NCI-H460 (cell line): ENCODE measurements at regions not wholly inside any gene's neighbourhood (a gene's known extent, or its start where the extent isn't known, plus 50 kb on each side); places are given as distances from the start of the nearest gene placed in this dataset.
A peak's percentile ranks its signal among the peaks of the same experiment; 100 is the strongest.

Source experiments
- DNase-seq: peaks from one replicate; pipeline ENCODE4 v3.0.0-alpha.2; 2016; ENCODE audit warnings: low read depth; ENCODE audit errors: extremely low read depth

DNA sequence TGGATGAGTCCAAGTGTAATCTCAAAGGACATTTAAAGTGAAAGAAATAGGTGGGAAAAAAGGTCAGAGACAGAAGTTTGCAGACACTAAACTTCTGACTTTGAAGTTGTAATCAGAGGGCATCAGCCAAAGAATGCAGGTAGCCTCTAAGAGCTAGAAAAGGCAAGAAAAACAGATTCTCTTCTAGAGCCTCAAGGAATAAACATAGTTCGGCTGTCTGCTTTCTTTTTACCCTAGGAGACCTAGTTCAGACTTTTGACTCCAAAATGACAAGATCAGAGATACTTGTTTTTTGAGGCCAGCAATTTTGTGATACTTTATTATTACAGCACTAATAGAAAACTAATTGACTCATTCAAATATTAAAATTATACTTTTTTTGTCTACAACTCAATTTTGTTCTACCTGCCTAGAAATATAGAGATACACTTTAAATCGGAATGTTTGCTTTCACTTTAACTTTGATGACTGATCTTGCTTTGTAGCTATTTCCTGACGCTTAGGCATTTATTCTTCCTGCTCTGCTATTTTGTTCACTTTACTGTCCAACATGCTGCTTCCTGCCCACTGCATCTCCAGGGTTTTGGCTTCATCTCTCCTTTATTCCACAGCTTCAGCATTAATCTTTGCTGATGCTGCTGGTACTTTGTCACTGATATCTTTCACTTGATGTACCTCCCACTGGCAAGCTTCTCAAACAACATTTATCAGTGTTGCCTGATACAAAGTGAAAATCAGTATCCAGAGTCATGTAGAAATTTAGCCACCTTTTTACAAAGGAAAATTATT lies 272.5 kb downstream of the DSEL start:
- no peak for DNase-seq

DNA sequence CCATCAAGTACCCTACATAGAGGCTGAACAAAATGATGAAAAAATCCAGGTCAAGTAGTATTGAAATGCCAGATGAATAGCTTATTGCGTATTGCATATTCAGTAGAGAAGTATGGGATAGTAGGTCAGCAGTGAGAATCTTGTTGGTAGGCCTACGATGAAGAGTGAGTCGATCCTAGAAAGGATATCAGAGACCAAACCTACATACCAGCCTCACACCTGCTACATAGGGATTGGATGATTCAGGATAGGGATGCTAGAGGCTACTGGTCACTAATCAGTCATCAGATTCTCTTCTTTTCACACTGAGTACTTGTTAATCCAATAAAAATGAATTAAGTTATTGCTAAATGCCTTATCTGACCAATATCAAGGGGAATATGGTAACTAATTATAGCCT lies 274.5 kb downstream of the DSEL start:
- DNase-seq, result no peak

DNA sequence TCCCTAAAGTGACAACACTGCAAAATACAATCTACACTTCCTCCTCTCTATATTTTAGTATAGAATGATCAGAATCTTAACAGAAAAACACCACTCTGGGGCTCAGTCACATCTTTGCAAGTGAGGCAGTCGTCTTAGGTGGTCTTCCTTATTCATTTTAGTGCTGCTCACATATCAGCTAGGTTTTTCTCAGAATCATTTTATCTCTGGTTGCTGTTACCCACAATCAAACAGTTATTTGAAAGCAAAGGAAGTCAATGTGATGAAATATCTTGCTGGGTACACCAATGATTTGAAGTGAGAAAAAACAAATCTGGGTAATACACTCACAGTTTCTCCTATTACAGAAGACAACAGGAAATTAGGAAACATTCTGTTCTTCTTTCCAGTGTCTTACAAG lies 275.2 kb downstream of the DSEL start:
- no peak for DNase-seq

DNA sequence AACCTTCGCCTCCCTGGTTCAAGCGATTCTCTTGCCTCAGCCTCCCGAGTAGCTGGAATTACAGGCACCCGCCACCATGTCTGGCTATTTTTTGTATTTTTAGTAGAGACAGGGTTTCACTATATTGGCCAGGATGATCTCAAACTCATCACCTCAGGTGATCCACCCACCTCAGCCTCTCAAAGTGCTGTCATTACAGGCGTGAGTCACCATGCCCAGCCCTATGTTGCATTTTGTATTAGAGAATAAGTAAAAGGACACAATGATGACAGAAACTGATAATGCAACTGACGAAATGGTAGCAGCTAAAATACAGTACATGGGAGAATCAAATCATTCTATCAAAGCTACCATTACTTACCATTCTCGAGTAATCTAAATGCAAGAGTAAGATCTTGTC lies 276.7 kb downstream of the DSEL start:
- no peak for DNase-seq

DNA sequence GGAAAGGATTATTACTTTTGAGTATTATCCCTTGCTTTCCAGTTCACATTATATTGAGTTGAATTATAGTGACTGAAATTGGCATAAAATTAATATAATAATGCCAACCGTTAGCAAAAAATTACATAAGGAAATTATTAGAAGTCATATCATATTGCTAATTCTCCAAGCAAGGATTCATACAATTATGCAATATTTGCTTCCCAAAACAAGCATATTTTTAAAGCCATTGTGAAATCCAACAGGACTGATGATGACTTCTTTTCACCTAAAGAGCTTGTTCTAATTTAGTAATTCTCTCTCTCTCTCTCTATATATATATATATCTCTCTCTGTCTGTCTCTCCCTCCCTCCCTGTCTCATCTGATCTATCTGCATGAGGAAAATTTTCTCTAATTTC lies 283.5 kb downstream of the DSEL start:
- DNase-seq, result no peak

DNA sequence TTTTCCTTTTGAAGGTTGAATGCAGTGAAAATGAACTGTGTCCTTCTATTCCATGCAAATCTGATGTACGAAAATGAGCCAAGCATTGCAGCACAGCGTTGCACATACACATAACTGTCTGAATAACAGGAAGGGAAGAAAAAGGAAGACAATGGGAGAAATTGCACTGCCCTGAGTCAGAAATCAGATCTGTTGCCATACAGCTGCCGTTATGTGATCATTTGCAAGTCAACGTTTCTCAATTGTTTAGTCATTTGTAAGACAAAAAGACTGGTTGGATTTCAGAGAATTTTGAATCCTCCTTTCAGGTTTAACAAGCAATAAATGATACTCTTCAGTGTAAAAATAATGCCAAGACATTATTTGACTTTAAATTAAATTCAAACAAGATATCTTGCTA lies 284.1 kb downstream of the DSEL start:
- DNase-seq, result no peak

DNA sequence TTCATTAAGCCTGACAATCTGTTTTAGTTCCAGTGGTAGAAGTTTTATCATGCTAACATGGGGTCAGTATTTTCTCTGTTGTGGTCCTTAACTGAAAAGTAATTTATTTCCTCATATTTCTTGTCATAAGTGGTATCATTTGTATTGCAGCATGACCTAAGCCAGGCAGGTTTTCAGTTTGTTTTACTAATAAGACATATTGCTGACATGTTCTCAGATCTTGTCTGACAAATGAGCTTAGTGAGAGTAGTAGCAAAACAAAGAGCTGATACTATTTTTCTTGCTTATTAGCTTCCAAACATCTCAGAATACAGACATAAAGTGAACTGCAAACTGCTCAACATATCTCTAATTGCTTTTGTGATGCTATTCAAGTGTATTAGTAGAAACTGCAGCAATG lies 293.6 kb downstream of the DSEL start:
- no peak for DNase-seq

DNA sequence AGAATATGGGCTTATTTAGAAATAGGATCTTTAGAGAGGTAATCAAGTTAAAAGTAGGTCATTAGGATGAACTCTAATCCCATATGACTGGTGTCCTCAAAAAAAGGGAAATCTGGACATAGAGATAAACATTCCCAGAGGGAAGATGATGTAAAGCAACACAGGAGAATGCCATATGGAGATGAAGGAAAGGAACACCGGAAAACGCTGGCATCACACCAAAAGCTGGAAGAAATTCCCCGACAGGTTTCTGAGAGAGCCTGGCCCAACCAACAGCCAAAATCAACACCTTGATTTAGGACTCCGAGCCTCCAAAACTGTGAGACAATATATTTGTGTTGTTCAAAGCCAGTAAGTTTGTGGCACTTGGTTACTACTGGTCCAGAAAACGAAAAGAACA lies 296.7 kb downstream of the DSEL start:
- DNase-seq, result no peak

DNA sequence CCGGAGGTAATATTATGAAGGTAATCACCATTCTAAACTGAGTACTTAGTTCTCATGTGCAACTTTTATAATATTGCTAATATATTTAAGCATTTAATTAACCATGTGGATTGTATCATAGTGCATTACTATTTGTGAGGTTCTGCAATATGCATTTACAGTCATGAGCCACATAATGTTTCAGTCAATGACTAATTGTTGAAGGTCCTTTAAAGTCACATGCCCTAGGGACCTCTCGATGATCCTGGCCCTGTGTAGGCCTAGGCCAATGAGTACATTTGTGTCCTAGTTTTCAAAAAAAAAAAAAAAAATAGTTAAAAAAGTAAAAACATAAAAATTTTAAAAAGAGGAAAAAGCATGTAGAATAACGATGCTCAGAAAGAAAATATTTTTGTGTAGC lies 298.0 kb downstream of the DSEL start:
- DNase-seq, result no peak

DNA sequence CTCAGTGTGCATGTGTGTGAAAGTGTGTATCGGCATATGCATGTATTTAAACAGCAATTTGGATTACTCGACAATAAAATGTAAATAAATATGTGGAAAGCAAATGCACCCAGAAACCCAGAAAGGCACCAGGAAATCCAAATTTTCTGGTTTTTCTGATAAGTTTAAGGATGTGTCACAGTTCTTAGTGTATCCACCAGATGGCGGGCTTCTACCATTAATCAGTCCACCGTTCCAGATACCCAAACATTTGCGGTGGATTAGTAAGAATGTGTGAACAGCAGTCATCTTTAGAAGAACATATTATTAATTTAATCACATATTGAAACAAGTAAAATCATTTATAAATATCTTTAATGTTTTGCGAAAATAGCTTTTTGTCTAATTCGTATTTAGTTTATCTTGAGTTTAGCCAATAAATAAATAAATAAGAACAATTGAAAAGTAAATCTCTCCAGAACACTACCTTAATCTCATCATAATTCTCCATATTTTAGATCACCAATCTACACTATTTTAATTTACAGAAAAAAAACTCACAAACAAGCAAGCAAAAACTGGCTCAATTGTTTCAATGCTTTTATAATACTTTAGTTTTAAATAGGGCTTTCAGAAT lies 298.9 kb downstream of the DSEL start:
- peak; percentile 34 for DNase-seq

DNA sequence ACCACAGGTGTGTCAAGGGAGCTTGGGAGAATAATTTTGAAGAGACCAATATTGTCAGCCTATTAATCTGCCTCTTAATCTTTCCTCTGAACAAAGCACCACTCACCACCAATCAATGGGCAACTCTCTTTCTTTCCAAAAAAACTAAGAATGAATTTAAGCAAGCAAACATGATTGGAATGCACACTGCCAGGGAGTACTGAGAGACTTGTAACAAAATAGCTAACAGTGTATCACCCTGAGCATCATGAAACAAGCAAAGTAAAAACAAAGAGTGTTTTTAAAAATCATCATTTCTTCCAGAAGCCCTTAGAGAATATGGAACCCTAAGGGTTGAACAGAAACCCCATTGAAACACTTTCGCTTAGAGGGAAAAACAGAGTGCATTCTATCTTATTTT lies 299.7 kb downstream of the DSEL start:
- no peak for DNase-seq

DNA sequence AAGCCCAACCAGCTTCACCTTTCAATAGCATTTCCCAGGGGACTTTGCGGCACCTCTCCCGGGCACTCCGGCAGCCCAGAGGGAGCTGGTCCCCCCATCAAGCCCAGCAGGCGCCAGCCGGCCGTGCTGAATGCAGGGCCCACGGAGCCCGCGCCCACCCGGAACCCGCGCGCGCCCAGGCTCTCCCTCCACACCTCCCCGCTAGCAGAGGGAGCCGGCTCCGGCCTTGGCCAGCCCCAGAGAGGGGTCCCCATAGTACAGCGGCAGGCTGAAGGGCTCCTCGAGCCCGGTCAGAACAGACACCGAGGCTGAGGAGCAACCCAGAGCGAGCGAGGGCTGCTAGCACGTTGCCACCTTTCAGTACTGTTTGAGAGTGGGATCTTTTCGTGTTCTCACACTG lies 300.8 kb downstream of the DSEL start:
- DNase-seq, result no peak

DNA sequence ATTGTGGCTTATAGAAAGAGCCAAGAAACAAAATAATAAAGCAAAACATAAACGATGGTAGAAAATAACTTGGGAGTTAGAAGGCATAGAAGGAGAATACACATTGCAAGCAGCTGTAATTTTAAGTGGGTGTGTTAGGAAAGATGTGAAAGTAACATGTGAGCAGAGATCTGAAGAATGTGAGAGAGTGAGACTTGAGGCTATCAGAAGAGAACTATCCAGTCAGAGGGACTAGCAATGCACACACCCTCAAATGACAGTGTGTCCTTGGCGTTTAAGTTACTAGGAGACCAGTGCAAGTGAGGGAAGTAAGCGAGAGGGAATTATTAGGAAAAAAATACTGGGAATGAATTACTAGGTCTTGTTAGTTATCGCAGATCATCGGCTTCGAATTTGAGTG lies 304.9 kb downstream of the DSEL start:
- DNase-seq, result no peak

DNA sequence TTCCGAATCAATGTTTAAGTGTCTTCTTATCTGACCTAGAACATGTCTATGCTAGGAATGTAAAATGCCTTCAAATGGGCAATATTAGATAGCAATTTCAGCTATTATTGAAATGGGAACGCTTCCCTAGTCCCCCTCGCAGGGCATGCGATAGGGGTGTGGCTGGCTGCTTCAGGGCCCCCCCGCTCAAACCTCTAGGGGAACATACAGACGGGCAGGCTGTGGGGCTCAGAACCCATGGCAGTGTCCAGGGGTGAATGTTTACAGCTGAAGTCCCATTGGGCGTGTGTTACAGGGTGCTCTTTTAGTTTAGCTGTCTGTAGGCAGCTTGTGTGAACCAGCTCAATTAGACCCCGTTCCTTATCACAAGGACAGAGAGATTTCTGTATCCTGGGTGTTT lies 315.9 kb downstream of the DSEL start:
- no peak for DNase-seq

DNA sequence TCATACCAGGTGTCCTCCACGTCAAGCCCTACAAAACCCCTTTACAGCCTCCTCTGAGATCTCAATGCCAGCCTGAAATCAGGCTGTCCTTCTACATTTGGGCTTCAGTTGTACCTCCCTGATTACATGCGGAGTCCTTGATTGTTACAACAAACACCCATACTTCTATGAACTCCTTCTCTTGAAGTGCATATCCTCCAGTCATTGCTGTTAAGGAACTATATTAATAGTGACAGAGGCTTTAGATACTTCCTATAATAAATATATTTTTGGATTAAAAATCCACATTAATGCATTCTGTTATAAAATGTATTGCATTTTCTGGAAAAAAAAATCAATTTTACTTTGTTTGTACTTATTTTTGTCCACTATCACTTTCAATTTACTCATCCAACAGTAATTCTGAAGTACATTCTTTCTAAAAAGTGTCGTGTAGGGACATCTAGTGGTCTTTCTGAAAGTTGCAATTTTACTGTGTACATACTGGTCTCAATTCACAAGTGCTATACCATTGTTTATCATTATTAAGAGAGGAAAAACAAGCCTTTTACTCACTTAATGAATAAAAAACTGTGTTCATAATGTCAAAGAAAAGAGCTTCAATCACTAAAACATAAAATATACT lies 316.4 kb downstream of the DSEL start:
- DNase-seq, result peak; percentile 52

DNA sequence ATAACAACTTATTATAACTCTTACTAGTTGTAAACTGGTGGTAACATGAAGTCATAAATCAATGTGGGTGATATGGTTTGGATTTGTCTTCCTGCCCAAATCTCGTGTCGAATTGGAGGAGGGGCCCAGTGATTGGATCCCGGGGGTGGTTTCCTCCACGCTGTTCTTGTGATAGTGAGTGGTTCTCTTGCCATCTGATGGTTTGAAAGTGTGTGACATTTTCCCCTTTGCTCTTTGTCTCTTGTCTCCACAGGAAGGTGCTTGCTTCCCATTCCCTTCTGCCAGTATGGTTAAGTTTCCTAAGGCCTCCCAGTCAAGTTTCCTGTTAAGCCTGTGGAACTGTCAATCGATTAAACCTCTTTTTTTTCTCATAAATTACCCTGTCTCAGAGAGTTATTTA lies 321.6 kb downstream of the DSEL start:
- DNase-seq, result no peak

DNA sequence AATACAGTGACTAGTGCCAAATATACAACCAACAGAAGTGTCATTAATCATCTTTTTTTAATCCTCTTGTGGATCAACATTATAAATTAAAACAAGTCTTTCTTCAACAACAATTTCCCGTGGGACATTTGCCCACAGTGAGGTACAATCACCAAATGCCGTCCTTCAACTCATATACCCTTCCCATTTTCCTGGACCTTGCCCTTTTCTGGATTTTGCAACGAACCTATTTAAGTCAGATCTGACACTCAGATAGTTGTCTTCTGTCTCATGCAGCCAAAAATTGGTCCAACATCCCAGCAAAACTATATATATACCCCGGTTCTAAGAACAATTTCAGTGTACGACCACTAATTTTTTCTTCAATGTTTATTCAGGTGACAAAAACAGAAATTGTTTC lies 324.0 kb downstream of the DSEL start:
- DNase-seq, result no peak

DNA sequence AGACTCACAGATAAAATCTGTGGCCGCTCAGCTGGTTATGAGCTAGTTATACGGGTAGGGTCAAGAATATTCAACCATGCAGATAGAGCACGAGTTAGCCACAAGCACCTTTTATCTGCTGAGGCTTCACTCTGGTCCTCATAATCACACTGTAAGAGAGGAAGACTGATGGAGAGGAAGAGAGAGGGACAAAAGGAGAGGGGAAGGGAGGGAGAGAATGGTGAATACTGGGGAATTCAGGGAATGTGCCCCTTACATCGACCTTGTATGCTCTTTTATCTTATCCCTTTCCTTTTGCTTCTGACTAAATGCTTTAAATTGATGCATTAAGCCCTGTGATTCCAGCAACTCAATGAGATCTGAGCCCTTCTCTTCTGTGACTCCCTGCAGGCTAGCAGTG lies 333.1 kb downstream of the DSEL start:
- no peak for DNase-seq

DNA sequence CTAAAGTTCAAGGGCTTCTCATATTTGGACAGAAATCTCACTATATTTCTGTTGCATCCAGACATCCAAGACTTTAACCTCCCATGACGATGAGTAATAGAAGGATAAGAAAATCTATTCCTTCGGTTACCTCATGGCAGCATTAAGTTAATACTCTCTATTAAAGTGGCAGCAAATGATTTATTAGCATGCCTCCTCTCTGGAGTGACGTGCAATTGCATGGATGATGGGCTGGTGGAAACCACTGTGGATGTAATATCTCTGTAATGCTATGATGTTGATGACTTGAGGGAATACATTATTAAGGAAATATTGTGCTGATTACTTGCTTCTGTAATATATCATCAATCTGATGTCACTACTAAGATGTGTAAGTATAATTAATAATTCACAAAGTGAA lies 336.8 kb downstream of the DSEL start:
- DNase-seq, result no peak

DNA sequence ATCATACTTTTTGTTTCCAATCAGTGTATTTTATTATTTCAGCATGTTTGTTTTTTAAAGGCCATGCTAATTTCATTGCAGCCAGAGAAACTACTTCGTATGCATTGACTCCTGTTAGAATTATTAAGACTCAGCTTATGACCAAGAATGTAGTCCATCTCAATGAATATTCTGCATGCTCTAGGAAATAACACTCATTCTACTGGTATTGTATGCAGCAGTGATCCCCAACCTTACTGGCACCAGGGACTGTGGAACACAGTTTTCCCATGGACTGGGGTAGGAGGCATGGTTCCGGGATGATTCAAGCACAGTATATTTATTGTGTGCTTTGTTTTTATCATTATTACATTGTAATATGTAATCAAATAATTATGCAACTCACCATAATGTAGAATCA lies 356.9 kb downstream of the DSEL start:
- DNase-seq, result no peak

DNA sequence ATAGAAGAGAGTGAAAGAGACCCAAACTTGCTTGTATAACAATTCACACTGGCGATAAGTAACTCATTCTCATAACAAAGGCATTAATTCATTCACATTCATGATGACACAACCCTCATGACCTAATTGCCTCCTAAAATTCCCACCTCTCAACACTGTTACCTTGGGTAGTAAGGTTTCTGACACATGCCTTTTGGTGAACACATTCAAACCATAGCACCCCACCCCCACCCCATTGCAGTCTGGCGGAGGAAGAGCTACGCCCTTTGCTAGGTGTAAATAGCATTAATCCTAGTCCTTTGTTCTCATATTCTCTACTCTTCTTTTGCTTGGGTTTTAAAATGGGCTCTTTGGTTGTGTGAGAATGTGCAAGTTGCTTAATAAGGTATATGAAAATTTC lies 361.5 kb downstream of the DSEL start:
- DNase-seq, result no peak

DNA sequence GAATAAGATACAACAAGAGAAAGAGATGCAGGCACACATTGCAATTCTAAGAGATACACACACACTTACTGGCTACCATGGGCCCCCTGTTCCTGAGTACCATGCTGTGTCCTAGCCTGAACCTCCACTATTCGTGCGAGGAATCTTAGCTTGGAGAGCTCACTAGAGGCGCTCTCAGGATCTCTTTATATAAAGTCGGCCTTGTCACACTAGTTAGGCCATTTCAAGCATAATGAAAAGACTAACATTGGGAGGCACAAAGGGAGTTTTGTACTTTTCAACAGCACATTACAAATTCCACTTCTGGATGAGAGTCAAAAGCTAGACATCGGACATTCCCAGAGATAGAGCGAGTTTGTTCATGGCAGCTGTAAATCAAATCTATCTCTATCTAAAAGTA lies 365.2 kb downstream of the DSEL start:
- DNase-seq, result no peak
